ENCODE measurements at regions not wholly inside any gene's neighbourhood (a gene's known extent, or its start where the extent isn't known, plus 50 kb on each side); places are given as distances from the start of the nearest gene placed in this dataset.
A peak's percentile ranks its signal among the peaks of the same experiment; 100 is the strongest.

GRCh38 chr12:115227137-115227615 lies 543.2 kb upstream of the TBX3 start:
- TF ChIP-seq CTCF (IDR thresholded peaks at IDR 0.05) (no peak), REST (IDR thresholded peaks at IDR 0.05; ENCODE audit: low read depth, low read length) (peak; percentile 44; the same call in 1 of the 2 replicates)

All from SK-N-SH (cell line).